ENCODE measurements at regions not wholly inside any gene's neighbourhood (a gene's known extent, or its start where the extent isn't known, plus 50 kb on each side); places are given as distances from the start of the nearest gene placed in this dataset.

- no peak for TF ChIP-seq CTCF (IDR thresholded peaks at IDR 0.05; ENCODE audit: borderline replicate concordance, control extremely low read depth, extremely low read depth, insufficient read depth, missing control alignments)
- no peak for DNase-seq (ENCODE audit: low spot score)
- in situ Hi-C loops (cut with MboI; ENCODE audit: low sequenced_read_pairs, unreplicated experiment): no loop called here
Observed at GRCh38 chr2:183666031-183666430, 541.8 kb downstream of the NUP35 start.

- no peak for TF ChIP-seq CTCF (IDR thresholded peaks at IDR 0.05; ENCODE audit: borderline replicate concordance, control extremely low read depth, extremely low read depth, insufficient read depth, missing control alignments)
- in situ Hi-C loops (cut with MboI; ENCODE audit: low sequenced_read_pairs, unreplicated experiment): no loop called here
- no peak for DNase-seq (ENCODE audit: low spot score)
Observed at GRCh38 chr2:183671233-183671632, 547.0 kb downstream of the NUP35 start.

- in situ Hi-C loops (cut with MboI; ENCODE audit: low sequenced_read_pairs, unreplicated experiment): no loop called here
- no peak for DNase-seq (ENCODE audit: low spot score)
- TF ChIP-seq CTCF (IDR thresholded peaks at IDR 0.05; ENCODE audit: borderline replicate concordance, control extremely low read depth, extremely low read depth, insufficient read depth, missing control alignments): no peak
Observed at GRCh38 chr2:183678908-183679307, 554.7 kb downstream of the NUP35 start.

GRCh38 chr2:183680573-183680972, 556.3 kb downstream of the NUP35 start:
- in situ Hi-C loops (cut with MboI; ENCODE audit: low sequenced_read_pairs, unreplicated experiment): no loop called here
- no peak for TF ChIP-seq CTCF (IDR thresholded peaks at IDR 0.05; ENCODE audit: borderline replicate concordance, control extremely low read depth, extremely low read depth, insufficient read depth, missing control alignments)
- DNase-seq (ENCODE audit: low spot score): no peak

- no peak for TF ChIP-seq CTCF (IDR thresholded peaks at IDR 0.05; ENCODE audit: borderline replicate concordance, control extremely low read depth, extremely low read depth, insufficient read depth, missing control alignments)
- in situ Hi-C loops (cut with MboI; ENCODE audit: low sequenced_read_pairs, unreplicated experiment): no loop called here
- no peak for DNase-seq (ENCODE audit: low spot score)
Observed at GRCh38 chr2:183684686-183685085, 560.4 kb downstream of the NUP35 start.

- no peak for TF ChIP-seq CTCF (IDR thresholded peaks at IDR 0.05; ENCODE audit: borderline replicate concordance, control extremely low read depth, extremely low read depth, insufficient read depth, missing control alignments)
- in situ Hi-C loops (cut with MboI; ENCODE audit: low sequenced_read_pairs, unreplicated experiment): no loop called here
- DNase-seq (ENCODE audit: low spot score): no peak
Observed at GRCh38 chr2:183696028-183696427, 571.8 kb downstream of the NUP35 start.

- TF ChIP-seq CTCF (IDR thresholded peaks at IDR 0.05; ENCODE audit: borderline replicate concordance, control extremely low read depth, extremely low read depth, insufficient read depth, missing control alignments): no peak
- in situ Hi-C loops (cut with MboI; ENCODE audit: low sequenced_read_pairs, unreplicated experiment): no loop called here
- no peak for DNase-seq (ENCODE audit: low spot score)
Observed at GRCh38 chr2:183709829-183710228, 585.6 kb downstream of the NUP35 start.
